ENCODE measurements at regions not wholly inside any gene's neighbourhood (a gene's known extent, or its start where the extent isn't known, plus 50 kb on each side); places are given as distances from the start of the nearest gene placed in this dataset.

DNA sequence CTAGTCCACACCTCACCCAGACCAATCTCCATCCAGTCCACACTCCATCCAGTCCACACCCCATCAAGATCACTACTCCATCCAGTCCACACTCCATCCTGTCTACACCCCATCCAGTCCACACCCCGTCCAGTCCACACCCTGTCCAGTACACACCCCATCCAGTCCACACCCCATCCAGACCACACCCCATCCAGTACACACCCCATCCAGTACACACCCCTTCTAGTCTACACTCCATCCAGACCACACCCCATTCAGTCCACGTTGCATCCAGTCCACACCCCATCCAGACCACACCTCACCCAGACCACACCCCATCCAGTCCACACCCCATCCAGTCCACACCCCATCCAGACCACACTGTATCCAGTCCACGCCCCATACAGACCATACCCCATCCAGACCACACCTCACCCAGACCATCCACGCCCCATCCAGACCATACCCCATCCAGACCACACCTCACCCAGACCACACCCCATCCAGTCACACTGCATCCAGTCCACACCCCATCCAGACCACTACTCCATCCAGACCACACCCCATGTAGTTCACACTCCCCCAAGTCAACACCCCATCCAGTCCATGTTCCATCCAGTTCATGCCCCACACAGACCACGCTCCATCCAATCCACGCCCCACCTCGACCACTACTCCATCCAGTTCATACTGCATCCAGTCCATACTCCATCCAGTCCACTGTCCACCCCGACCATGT is 116.6 kb upstream of the RTL1 start:
- H3K4me3 ChIP-seq (ENCODE audit: low read depth in 1 of 2, low read length in 2 of 2): no peak overlapping the region
- no peaks in the 10 kb centered on the region for H3K4me1 ChIP-seq (ENCODE audit: insufficient read depth, low read length)
- no peaks in the 10 kb centered on the region for H3K36me3 ChIP-seq (ENCODE audit: insufficient read depth, low read length)
- H3K9me3 ChIP-seq (ENCODE audit: insufficient read depth, low read length, severe bottlenecking): peaks cover 11% of the 10 kb centered on the region
- ATAC-seq (ENCODE audit: insufficient read depth, low read depth) (no peak), DNase-seq (peak; percentile 1)
- no peak overlapping the region for H3K9ac ChIP-seq (ENCODE audit: low read depth, low read length)
- H3K4me2 ChIP-seq (ENCODE audit: insufficient read depth, low read length): no peak overlapping the region
- no peak overlapping the region for H2AFZ ChIP-seq (ENCODE audit: low read depth, low read length)
- H3K79me2 ChIP-seq (ENCODE audit: insufficient read depth, low read length): no peaks in the 10 kb centered on the region
- no peak overlapping the region for H3K27ac ChIP-seq (ENCODE audit: low read length)
- TF ChIP-seq, protein P1, sequence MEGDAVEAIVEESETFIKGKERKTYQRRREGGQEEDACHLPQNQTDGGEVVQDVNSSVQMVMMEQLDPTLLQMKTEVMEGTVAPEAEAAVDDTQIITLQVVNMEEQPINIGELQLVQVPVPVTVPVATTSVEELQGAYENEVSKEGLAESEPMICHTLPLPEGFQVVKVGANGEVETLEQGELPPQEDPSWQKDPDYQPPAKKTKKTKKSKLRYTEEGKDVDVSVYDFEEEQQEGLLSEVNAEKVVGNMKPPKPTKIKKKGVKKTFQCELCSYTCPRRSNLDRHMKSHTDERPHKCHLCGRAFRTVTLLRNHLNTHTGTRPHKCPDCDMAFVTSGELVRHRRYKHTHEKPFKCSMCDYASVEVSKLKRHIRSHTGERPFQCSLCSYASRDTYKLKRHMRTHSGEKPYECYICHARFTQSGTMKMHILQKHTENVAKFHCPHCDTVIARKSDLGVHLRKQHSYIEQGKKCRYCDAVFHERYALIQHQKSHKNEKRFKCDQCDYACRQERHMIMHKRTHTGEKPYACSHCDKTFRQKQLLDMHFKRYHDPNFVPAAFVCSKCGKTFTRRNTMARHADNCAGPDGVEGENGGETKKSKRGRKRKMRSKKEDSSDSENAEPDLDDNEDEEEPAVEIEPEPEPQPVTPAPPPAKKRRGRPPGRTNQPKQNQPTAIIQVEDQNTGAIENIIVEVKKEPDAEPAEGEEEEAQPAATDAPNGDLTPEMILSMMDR (IDR thresholded peaks at IDR 0.05; ENCODE audit: borderline replicate concordance, extremely low read depth, low read length, poor library complexity, severe bottlenecking): no peak
- TF ChIP-seq EZH2 (IDR thresholded peaks at IDR 0.05; ENCODE audit: borderline replicate concordance, low read depth, low read length, severe bottlenecking): no peak
- no peaks in the 10 kb centered on the region for H4K20me1 ChIP-seq (ENCODE audit: insufficient read depth, low read length)
- no peaks in the 10 kb centered on the region for H3K27me3 ChIP-seq (ENCODE audit: insufficient read depth, low read length, poor library complexity)

DNA sequence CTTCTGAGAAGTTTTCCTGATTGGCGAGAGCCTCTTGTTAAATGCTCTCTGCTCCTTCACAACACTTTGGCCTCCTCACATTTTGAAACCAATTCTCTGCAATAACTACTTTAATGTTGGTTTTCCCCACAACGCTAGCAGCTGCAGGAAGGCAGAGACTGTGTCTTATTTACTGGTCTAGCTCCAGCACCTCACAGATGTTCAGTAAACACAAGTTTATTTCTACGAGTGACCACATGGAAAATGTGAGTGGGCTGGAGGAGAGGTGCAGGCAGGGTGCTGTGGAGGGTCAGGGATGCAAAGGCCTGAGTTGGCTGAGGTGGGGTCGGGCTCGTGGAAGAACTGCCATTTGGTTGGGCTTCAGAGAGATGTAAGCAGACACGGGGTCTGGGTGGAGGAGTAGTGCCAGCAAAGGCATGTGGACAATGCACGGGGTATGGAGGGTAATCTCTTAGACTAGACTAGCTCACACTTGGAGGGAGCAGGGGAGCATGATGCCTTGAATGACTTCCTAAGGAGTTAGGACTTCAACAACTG is 117.4 kb upstream of the RTL1 start:
- H3K27ac ChIP-seq (ENCODE audit: low read length): no peak overlapping the region
- no peak overlapping the region for H3K4me3 ChIP-seq (ENCODE audit: low read depth in 1 of 2, low read length in 2 of 2)
- no peak for TF ChIP-seq EZH2 (IDR thresholded peaks at IDR 0.05; ENCODE audit: borderline replicate concordance, low read depth, low read length, severe bottlenecking)
- TF ChIP-seq, protein P1 (IDR thresholded peaks at IDR 0.05; ENCODE audit: borderline replicate concordance, extremely low read depth, low read length, poor library complexity, severe bottlenecking): no peak
- no peaks in the 10 kb centered on the region for H3K27me3 ChIP-seq (ENCODE audit: insufficient read depth, low read length, poor library complexity)
- H2AFZ ChIP-seq (ENCODE audit: low read depth, low read length): no peak overlapping the region
- no peak overlapping the region for H3K9ac ChIP-seq (ENCODE audit: low read depth, low read length)
- H3K9me3 ChIP-seq (ENCODE audit: insufficient read depth, low read length, severe bottlenecking): peaks cover 11% of the 10 kb centered on the region
- no peaks in the 10 kb centered on the region for H4K20me1 ChIP-seq (ENCODE audit: insufficient read depth, low read length)
- H3K4me1 ChIP-seq (ENCODE audit: insufficient read depth, low read length): no peaks in the 10 kb centered on the region
- no peaks in the 10 kb centered on the region for H3K79me2 ChIP-seq (ENCODE audit: insufficient read depth, low read length)
- no peaks in the 10 kb centered on the region for H3K36me3 ChIP-seq (ENCODE audit: insufficient read depth, low read length)
- no peak for ATAC-seq (ENCODE audit: insufficient read depth, low read depth)
- no peak overlapping the region for H3K4me2 ChIP-seq (ENCODE audit: insufficient read depth, low read length)
- peak; percentile 1 for DNase-seq

DNA sequence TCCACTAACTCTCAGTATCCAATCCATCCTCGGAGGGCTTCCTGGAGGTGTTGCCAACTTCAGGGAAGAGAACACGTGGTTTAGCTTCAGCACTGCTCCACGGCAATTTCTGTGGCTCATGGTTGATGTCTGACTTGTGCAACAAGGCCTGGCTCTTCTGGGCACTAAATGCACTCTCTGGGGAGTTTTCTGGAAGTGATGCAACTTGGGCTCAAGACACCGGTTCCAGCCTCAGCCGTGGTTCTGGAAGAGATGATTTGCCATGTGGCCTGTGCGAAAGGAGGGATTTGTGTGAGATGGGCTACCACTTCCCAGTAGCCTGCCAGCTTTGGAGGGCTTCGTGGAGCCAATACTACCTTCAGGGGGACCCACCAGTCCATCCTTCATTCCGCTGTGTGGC is 118.6 kb upstream of the RTL1 start:
- TF ChIP-seq, protein P1 (IDR thresholded peaks at IDR 0.05; ENCODE audit: borderline replicate concordance, extremely low read depth, low read length, poor library complexity, severe bottlenecking): no peak
- no peak for TF ChIP-seq EZH2 (IDR thresholded peaks at IDR 0.05; ENCODE audit: borderline replicate concordance, low read depth, low read length, severe bottlenecking)
- H3K9ac ChIP-seq (ENCODE audit: low read depth, low read length): no peak overlapping the region
- ATAC-seq (ENCODE audit: insufficient read depth, low read depth) (no peak), DNase-seq (no peak)
- no peaks in the 10 kb centered on the region for H4K20me1 ChIP-seq (ENCODE audit: insufficient read depth, low read length)
- peaks cover 11% of the 10 kb centered on the region for H3K9me3 ChIP-seq (ENCODE audit: insufficient read depth, low read length, severe bottlenecking)
- H3K27ac ChIP-seq (ENCODE audit: low read length): no peak overlapping the region
- no peaks in the 10 kb centered on the region for H3K36me3 ChIP-seq (ENCODE audit: insufficient read depth, low read length)
- H3K27me3 ChIP-seq (ENCODE audit: insufficient read depth, low read length, poor library complexity): no peaks in the 10 kb centered on the region
- H3K79me2 ChIP-seq (ENCODE audit: insufficient read depth, low read length): no peaks in the 10 kb centered on the region
- no peak overlapping the region for H3K4me2 ChIP-seq (ENCODE audit: insufficient read depth, low read length)
- no peak overlapping the region for H2AFZ ChIP-seq (ENCODE audit: low read depth, low read length)
- H3K4me3 ChIP-seq (ENCODE audit: low read depth in 1 of 2, low read length in 2 of 2): no peak overlapping the region
- no peaks in the 10 kb centered on the region for H3K4me1 ChIP-seq (ENCODE audit: insufficient read depth, low read length)
